A549 (cell line): ENCODE measurements at regions not wholly inside any gene's neighbourhood (a gene's known extent, or its start where the extent isn't known, plus 50 kb on each side); places are given as distances from the start of the nearest gene placed in this dataset.
A peak's percentile ranks its signal among the peaks of the same experiment; 100 is the strongest.

Source experiments
- ATAC-seq, 2 experiments: fragments of 200-7000 bp in 1 of 2; fragments of >200 bp in 1 of 2; cut with Nextera tagmentation in 1 of 2; cut with Tn5 transposase in 1 of 2; 3 replicates each; pipeline versions ENCODE4 v1.8.0 to v1.9.1; 2018 to 2020; ENCODE audit warnings: mild to moderate bottlenecking in 1 of 2, moderate library complexity in 1 of 2
- CTCF ChIA-PET: fragments of 300-600 bp; sonication (Branson Sonifier 250); formaldehyde crosslinking; extraction: SDS; loops from one replicate; lab custom pipeline; 2021; ENCODE audit warnings: antibody characterized with exemption, inconsistent platforms; lab: Yijun Ruan, JAX
- POLR2A ChIA-PET: fragments of 350-600 bp; formaldehyde crosslinking; extraction: SDS; loops from one replicate; lab custom pipeline; 2021; ENCODE audit warnings: antibody characterized with exemption, inconsistent platforms; lab: Yijun Ruan, JAX
- DNase-seq, 2 experiments: peaks; one replicate each; pipeline versions ENCODE4 v3.0.0 to v3.0.0-alpha.2; 2011 to 2016; ENCODE audit warnings: low read depth in 1 of 2, low spot score in 1 of 2
- FAIRE-seq: peaks from 2 replicates; lab custom pipeline; 2011; peaks lifted over from hg19 to GRCh38; lab: Jason Lieb, UNC
- H3K27ac ChIP-seq, 2 experiments: fragments of >200 bp; sonication (Bioruptor Twin); formaldehyde crosslinking; 3 replicates each; pipeline ENCODE4 v1.5.1; 2016 to 2017
- H3K4me1 ChIP-seq: fragments of >200 bp; sonication (Bioruptor Twin); formaldehyde crosslinking; 3 replicates; pipeline ENCODE4 v1.6.1; 2016
- H3K4me2 ChIP-seq: fragments of >200 bp; sonication (Bioruptor Twin); formaldehyde crosslinking; 3 replicates; pipeline ENCODE4 v1.6.1; 2016
- H3K4me3 ChIP-seq: fragments of >200 bp; sonication (Bioruptor Twin); formaldehyde crosslinking; 3 replicates; pipeline ENCODE4 v1.5.1; 2016
- H3K9me3 ChIP-seq: fragments of >200 bp; sonication (Bioruptor Twin); formaldehyde crosslinking; 3 replicates; pipeline ENCODE4 v1.6.1; 2016
- CBX8 ChIP-seq: fragments of 200-600 bp; sonication (generic); IDR thresholded peaks from 2 replicates; pipeline ENCODE4 v1.6.1; 2016
- EP300 ChIP-seq, 2 experiments: fragments of >200 bp; sonication (Bioruptor Twin); formaldehyde crosslinking; IDR thresholded peaks; 2 replicates in 1 of 2; 3 replicates in 1 of 2; pipeline ENCODE4 v1.6.1; 2016 to 2017
- ESRRA ChIP-seq: fragments of 150-350 bp; IDR thresholded peaks from 2 replicates; pipeline ENCODE4 v1.6.1; 2014; ENCODE audit warnings: mild to moderate bottlenecking, low read length, borderline replicate concordance
- FOXS1 ChIP-seq: fragments of 250-450 bp; sonication (Bioruptor Pico); IDR thresholded peaks from 2 replicates; pipeline ENCODE4 v1.5.0; 2020; ENCODE audit warnings: mild to moderate bottlenecking, moderate library complexity
- GATA3 ChIP-seq: IDR thresholded peaks from 2 replicates; pipeline ENCODE4 v1.6.1; 2012; ENCODE audit warnings: borderline replicate concordance
- HDAC2 ChIP-seq: fragments of 200-600 bp; sonication (generic); IDR thresholded peaks from 2 replicates; pipeline ENCODE4 v1.6.1; 2016
- HEYL ChIP-seq: fragments of 250-450 bp; sonication (Bioruptor Pico); IDR thresholded peaks from 2 replicates; pipeline ENCODE4 v1.8.0; 2021; ENCODE audit warnings: mild to moderate bottlenecking, moderate library complexity
- HOXB5 ChIP-seq: fragments of 250-450 bp; sonication (Bioruptor Pico); IDR thresholded peaks from 2 replicates; pipeline ENCODE4 v1.5.0; 2020; ENCODE audit warnings: mild to moderate bottlenecking, moderate library complexity
- JUN ChIP-seq, 2 experiments: fragments of >200 bp; sonication (Bioruptor Twin); formaldehyde crosslinking; IDR thresholded peaks; 2 replicates in 1 of 2; 3 replicates in 1 of 2; pipeline ENCODE4 v1.6.1; 2016 to 2017
- KDM5A ChIP-seq: fragments of 200-600 bp; sonication (generic); IDR thresholded peaks from 2 replicates; pipeline ENCODE4 v1.6.1; 2016; ENCODE audit warnings: antibody characterized with exemption, mild to moderate bottlenecking
- MAFK ChIP-seq: fragments of 450-650 bp; IDR thresholded peaks from 2 replicates; pipeline ENCODE4 v1.6.1; 2014; ENCODE audit not compliant: partially characterized antibody
- MYC ChIP-seq: IDR thresholded peaks from 2 replicates; pipeline ENCODE4 v1.6.1; 2012; ENCODE audit warnings: mild to moderate bottlenecking, inconsistent platforms, low read length, improper control_type of control experiment, borderline replicate concordance
- NFE2L2 ChIP-seq: fragments of 150-350 bp; conservative IDR thresholded peaks from 2 replicates; pipeline ENCODE4 v1.6.1; 2014; ENCODE audit warnings: low read length
- NPAS2 ChIP-seq: fragments of 250-450 bp; sonication (Bioruptor Pico); IDR thresholded peaks from 2 replicates; pipeline ENCODE4 v1.8.0; 2022; ENCODE audit warnings: mild to moderate bottlenecking, moderate library complexity, borderline replicate concordance
- POLR2A ChIP-seq: IDR thresholded peaks from 2 replicates; pipeline ENCODE4 v1.6.1; 2012; ENCODE audit warnings: mild to moderate bottlenecking, low read length
- POLR2AphosphoS2 ChIP-seq: conservative IDR thresholded peaks from 2 replicates; pipeline ENCODE4 v1.6.1; 2012; ENCODE audit warnings: low read length, improper control_type of control experiment, inconsistent platforms
- RAD21 ChIP-seq, 2 experiments: fragments of >200 bp in 1 of 2; sonication (Bioruptor Twin) in 1 of 2; formaldehyde crosslinking in 1 of 2; IDR thresholded peaks in 1 of 2; conservative IDR thresholded peaks in 1 of 2; 2 replicates in 1 of 2; 3 replicates in 1 of 2; pipeline ENCODE4 v1.6.1; 2012 to 2018; ENCODE audit warnings: inconsistent platforms in 1 of 2
- RNF2 ChIP-seq: fragments of 200-600 bp; sonication (generic); IDR thresholded peaks from 2 replicates; pipeline ENCODE4 v1.6.1; 2016; ENCODE audit warnings: low read depth, mild to moderate bottlenecking, antibody characterized with exemption, moderate library complexity, borderline replicate concordance
- SREBF2 ChIP-seq: fragments of 450-650 bp; IDR thresholded peaks from 2 replicates; pipeline ENCODE4 v1.6.1; 2014; ENCODE audit warnings: mild to moderate bottlenecking, moderate library complexity
- ZNF302 ChIP-seq: fragments of 250-450 bp; sonication (Bioruptor Pico); IDR thresholded peaks from 2 replicates; pipeline ENCODE4 v1.9.0; 2021; ENCODE audit warnings: inconsistent platforms, mild to moderate bottlenecking, moderate library complexity
- WGBS: methylation state at CpG from one replicate; pipeline ENCODE4 v1.1.6; 2017; ENCODE audit errors: missing lambda C conversion rate; 5-methylcytosine and 5-hydroxymethylcytosine counted together
- TF ChIP-seq, protein P1 (sequence below): IDR thresholded peaks from 2 replicates; pipeline ENCODE4 v1.6.1; 2012
- TF ChIP-seq, protein P2 (sequence below): fragments of >200 bp; sonication (Bioruptor Twin); formaldehyde crosslinking; IDR thresholded peaks from 3 replicates; pipeline ENCODE4 v1.5.1; 2016
- TF ChIP-seq, protein P3 (sequence below): fragments of 250-450 bp; sonication (Bioruptor Pico); IDR thresholded peaks from 2 replicates; pipeline ENCODE4 v1.5.0; 2021; ENCODE audit warnings: mild to moderate bottlenecking, moderate library complexity, borderline replicate concordance
- TF ChIP-seq, protein P4 (sequence below): fragments of >200 bp; sonication (Bioruptor Twin); formaldehyde crosslinking; IDR thresholded peaks from 2 replicates; pipeline ENCODE4 v1.6.1; 2016
- TF ChIP-seq, protein P5 (sequence below): IDR thresholded peaks from 2 replicates; pipeline ENCODE4 v1.6.1; 2012
- TF ChIP-seq, protein P6 (sequence below): fragments of 250-450 bp; sonication (Bioruptor Pico); IDR thresholded peaks from 2 replicates; pipeline ENCODE4 v1.5.0; 2020; ENCODE audit warnings: low read depth, mild to moderate bottlenecking, moderate library complexity
- TF ChIP-seq, protein P7 (sequence below): fragments of 150-350 bp; IDR thresholded peaks from 2 replicates; pipeline ENCODE4 v1.6.1; 2014; ENCODE audit warnings: low read depth, mild to moderate bottlenecking, low read length

DNA sequence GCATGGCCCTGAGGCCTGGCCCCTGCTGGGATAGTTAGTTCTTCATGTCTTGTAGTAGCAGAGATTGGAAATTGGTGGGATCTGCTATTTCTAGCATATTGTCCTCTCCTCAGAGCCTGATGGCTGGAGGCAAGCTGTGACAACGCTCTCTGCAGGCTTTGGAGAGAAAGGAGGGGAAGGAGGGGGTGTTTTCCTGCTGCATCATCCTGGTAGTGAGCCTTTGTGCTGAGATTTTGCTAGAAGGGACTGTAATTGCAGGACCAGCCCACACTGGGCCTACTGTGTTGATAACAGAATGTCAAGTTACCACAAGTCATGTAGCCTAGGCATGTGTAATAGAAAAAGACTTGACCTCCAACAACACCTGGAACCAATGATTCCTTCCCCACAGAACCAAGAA is 351.0 kb downstream of the SIPA1L2 start:
- no peak for ATAC-seq
- Histone ChIP-seq H3K9me3 (no peaks in the 10 kb centered on the region), H3K27ac (no peak overlapping the region), H3K4me1 (no peaks in the 10 kb centered on the region), H3K4me3 (no peak overlapping the region), H3K4me2 (no peak overlapping the region)
- WGBS, result 63% methylated on average over 1 of the region's 1 CpG
- TF ChIP-seq GATA3 (no peak), POLR2A (no peak), RAD21 (conservative IDR thresholded peaks at IDR 0.05 in 1 of 2, IDR thresholded peaks at IDR 0.05 in 1 of 2) (no peak), MYC (no peak), ZNF302 (CRISPR knock-in tag) (no peak), JUN (IDR thresholded peaks at IDR 0.05) (no peak), FOXS1 (CRISPR knock-in tag) (no peak), NFE2L2 (no peak), POLR2AphosphoS2 (no peak), HDAC2 (no peak), CBX8 (no peak)
- TF ChIP-seq, protein P1, sequence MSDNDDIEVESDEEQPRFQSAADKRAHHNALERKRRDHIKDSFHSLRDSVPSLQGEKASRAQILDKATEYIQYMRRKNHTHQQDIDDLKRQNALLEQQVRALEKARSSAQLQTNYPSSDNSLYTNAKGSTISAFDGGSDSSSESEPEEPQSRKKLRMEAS, result no peak
- ChIA-PET POLR2A (no interaction called here), CTCF (no interaction called here)
- FAIRE-seq, result no peak
- DNase-seq, result no peak

DNA sequence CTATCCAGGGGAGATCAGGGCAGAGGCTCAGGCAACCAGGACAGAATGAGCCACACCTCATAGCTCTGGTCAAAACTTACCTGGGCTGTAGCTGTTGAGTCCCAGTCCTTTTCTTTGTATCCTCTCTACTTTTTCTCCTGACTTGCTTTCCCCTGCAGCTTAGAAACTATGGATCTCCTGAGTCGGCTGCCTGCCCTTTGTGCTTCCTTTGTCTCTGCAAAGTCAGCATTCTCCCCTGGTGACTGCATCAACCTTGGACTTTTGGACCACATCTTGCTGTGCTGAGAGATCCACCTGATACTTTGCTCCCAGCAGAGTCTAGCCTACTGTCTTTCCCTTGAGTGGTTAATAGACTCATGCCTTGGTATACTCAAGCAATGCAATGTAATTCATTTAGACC is 353.3 kb downstream of the SIPA1L2 start:
- Histone ChIP-seq H3K4me2 (no peak overlapping the region), H3K4me1 (no peaks in the 10 kb centered on the region), H3K9me3 (no peaks in the 10 kb centered on the region)
- POLR2A ChIA-PET, result no interaction called here
- TF ChIP-seq NPAS2 (CRISPR knock-in tag), result no peak
- TF ChIP-seq, protein P1, result no peak
- peak; percentile 15 for TF ChIP-seq MAFK
- TF ChIP-seq HEYL (CRISPR knock-in tag), result no peak
- TF ChIP-seq NFE2L2, result no peak
- TF ChIP-seq, all 56 proteins: peak for 1
- CTCF ChIA-PET, result no interaction called here
- 10% methylated on average over 1 of the region's 1 CpG for WGBS
- DNase-seq, result no peak
- Histone ChIP-seq H3K27ac (no peak overlapping the region), H3K4me3 (no peak overlapping the region)
- FAIRE-seq, result no peak
- ATAC-seq, result no peak

DNA sequence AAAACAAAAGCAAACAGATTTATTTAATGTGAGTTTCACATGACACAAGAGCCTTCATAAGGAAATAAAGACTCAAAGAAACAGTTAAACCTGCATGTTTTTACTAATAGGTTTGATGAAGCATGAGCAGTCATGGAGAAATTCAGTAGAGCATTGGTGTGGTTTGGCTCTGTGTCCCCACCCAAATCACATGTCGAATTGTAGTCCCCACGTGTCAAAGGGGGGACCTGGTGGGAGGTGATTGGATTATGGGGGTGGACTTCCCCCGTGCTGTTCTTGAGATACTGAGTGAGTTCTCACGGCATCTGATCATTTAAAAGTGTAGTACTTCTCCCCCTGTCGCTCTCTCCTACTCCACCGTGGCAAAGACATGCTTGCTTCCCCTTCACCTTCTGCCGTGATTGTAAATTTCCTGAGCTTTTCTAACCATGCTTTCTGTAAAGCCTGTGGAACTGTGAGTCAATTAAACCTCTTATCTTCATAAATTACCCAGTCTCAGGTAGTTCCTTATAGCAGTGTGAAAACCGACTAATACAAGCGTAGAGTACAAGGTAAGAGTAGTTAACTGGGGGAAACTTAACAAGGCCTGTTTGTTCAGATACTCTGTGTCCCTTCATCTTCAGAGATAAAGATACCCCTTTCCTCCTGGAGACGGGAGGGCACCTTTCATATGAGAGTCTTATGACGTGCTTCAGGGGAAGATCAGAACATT is 354.8 kb downstream of the SIPA1L2 start:
- POLR2A ChIA-PET, result no interaction called here
- 71% methylated on average over 11 of the region's 11 CpGs for WGBS
- ATAC-seq (no peak), FAIRE-seq (no peak), DNase-seq (no peak)
- Histone ChIP-seq H3K4me2 (no peak overlapping the region), H3K9me3 (no peaks in the 10 kb centered on the region), H3K4me3 (no peak overlapping the region), H3K4me1 (no peaks in the 10 kb centered on the region), H3K27ac (no peak overlapping the region)
- CTCF ChIA-PET, result no interaction called here
- TF ChIP-seq, protein P2, sequence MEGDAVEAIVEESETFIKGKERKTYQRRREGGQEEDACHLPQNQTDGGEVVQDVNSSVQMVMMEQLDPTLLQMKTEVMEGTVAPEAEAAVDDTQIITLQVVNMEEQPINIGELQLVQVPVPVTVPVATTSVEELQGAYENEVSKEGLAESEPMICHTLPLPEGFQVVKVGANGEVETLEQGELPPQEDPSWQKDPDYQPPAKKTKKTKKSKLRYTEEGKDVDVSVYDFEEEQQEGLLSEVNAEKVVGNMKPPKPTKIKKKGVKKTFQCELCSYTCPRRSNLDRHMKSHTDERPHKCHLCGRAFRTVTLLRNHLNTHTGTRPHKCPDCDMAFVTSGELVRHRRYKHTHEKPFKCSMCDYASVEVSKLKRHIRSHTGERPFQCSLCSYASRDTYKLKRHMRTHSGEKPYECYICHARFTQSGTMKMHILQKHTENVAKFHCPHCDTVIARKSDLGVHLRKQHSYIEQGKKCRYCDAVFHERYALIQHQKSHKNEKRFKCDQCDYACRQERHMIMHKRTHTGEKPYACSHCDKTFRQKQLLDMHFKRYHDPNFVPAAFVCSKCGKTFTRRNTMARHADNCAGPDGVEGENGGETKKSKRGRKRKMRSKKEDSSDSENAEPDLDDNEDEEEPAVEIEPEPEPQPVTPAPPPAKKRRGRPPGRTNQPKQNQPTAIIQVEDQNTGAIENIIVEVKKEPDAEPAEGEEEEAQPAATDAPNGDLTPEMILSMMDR, result no peak
- TF ChIP-seq HDAC2 (no peak), RNF2 (no peak), POLR2A (no peak), HOXB5 (CRISPR knock-in tag) (no peak), SREBF2 (no peak), NFE2L2 (no peak), MAFK (no peak), ESRRA (no peak), KDM5A (no peak), EP300 (IDR thresholded peaks at IDR 0.05) (no peak)
- TF ChIP-seq, protein P3, sequence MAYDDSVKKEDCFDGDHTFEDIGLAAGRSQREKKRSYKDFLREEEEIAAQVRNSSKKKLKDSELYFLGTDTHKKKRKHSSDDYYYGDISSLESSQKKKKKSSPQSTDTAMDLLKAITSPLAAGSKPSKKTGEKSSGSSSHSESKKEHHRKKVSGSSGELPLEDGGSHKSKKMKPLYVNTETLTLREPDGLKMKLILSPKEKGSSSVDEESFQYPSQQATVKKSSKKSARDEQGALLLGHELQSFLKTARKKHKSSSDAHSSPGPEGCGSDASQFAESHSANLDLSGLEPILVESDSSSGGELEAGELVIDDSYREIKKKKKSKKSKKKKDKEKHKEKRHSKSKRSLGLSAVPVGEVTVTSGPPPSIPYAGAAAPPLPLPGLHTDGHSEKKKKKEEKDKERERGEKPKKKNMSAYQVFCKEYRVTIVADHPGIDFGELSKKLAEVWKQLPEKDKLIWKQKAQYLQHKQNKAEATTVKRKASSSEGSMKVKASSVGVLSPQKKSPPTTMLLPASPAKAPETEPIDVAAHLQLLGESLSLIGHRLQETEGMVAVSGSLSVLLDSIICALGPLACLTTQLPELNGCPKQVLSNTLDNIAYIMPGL (CRISPR knock-in tag), result no peak
- TF ChIP-seq, protein P4, sequence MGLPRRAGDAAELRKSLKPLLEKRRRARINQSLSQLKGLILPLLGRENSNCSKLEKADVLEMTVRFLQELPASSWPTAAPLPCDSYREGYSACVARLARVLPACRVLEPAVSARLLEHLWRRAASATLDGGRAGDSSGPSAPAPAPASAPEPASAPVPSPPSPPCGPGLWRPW, result no peak
- TF ChIP-seq, protein P5, sequence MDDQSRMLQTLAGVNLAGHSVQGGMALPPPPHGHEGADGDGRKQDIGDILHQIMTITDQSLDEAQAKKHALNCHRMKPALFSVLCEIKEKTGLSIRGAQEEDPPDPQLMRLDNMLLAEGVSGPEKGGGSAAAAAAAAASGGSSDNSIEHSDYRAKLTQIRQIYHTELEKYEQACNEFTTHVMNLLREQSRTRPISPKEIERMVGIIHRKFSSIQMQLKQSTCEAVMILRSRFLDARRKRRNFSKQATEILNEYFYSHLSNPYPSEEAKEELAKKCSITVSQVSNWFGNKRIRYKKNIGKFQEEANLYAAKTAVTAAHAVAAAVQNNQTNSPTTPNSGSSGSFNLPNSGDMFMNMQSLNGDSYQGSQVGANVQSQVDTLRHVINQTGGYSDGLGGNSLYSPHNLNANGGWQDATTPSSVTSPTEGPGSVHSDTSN, result no peak
- TF ChIP-seq, protein P6, sequence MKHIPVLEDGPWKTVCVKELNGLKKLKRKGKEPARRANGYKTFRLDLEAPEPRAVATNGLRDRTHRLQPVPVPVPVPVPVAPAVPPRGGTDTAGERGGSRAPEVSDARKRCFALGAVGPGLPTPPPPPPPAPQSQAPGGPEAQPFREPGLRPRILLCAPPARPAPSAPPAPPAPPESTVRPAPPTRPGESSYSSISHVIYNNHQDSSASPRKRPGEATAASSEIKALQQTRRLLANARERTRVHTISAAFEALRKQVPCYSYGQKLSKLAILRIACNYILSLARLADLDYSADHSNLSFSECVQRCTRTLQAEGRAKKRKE (CRISPR knock-in tag), result no peak
- TF ChIP-seq, protein P7, sequence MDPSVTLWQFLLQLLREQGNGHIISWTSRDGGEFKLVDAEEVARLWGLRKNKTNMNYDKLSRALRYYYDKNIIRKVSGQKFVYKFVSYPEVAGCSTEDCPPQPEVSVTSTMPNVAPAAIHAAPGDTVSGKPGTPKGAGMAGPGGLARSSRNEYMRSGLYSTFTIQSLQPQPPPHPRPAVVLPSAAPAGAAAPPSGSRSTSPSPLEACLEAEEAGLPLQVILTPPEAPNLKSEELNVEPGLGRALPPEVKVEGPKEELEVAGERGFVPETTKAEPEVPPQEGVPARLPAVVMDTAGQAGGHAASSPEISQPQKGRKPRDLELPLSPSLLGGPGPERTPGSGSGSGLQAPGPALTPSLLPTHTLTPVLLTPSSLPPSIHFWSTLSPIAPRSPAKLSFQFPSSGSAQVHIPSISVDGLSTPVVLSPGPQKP, result no peak
